Memory B cell (primary cell): ENCODE measurements at regions not wholly inside any gene's neighbourhood (a gene's known extent, or its start where the extent isn't known, plus 50 kb on each side); places are given as distances from the start of the nearest gene placed in this dataset.
"Not testable (repeated sequence)": the region's sequence is repeated elsewhere in the genome, so short reads cannot be mapped to it uniquely, and the experiment has no call there.

Source experiments
- ATAC-seq: fragments of 150-1000 bp; cut with Tn5 transposase; 2 replicates; pipeline ENCODE4 v1.10.0; 2021; ENCODE audit warnings: low read depth, mild to moderate bottlenecking, moderate library complexity
- DNase-seq, 2 donors: peaks; one replicate each; pipeline ENCODE4 v3.0.0; 2022; ENCODE audit warnings: low spot score in 2 of 2
- H3K27ac Mint-ChIP-seq: one replicate; pipeline ENCODE4 v1.8.0; 2022; ENCODE audit warnings: mild to moderate bottlenecking, moderate library complexity, mixed read lengths
- H3K27me3 Mint-ChIP-seq: one replicate; pipeline ENCODE4 v1.8.0; 2022; ENCODE audit warnings: mixed read lengths
- H3K36me3 Mint-ChIP-seq: one replicate; pipeline ENCODE4 v1.8.0; 2022; ENCODE audit warnings: mild to moderate bottlenecking, mixed read lengths
- H3K4me1 Mint-ChIP-seq: one replicate; pipeline ENCODE4 v1.8.0; 2022; ENCODE audit warnings: mixed read lengths
- H3K4me3 Mint-ChIP-seq: one replicate; pipeline ENCODE4 v1.8.0; 2022; ENCODE audit warnings: mild to moderate bottlenecking, moderate library complexity, mixed read lengths
- H3K9me3 Mint-ChIP-seq: one replicate; pipeline ENCODE4 v1.8.0; 2022; ENCODE audit warnings: mixed read lengths

- H3K27me3 Mint-ChIP-seq, H3K36me3 Mint-ChIP-seq, ATAC-seq, DNase-seq, H3K27ac Mint-ChIP-seq, H3K4me3 Mint-ChIP-seq, H3K4me1 Mint-ChIP-seq, H3K9me3 Mint-ChIP-seq: not testable (repeated sequence)
These were observed 307.2 kb upstream of the NOTCH2NLA start for GRCh38 chr1:146536028-146536427.

GRCh38 chr1:146535575-146535974 lies 306.8 kb upstream of the NOTCH2NLA start:
- not testable (repeated sequence) for H3K4me3 Mint-ChIP-seq, DNase-seq, H3K27ac Mint-ChIP-seq, H3K9me3 Mint-ChIP-seq, H3K4me1 Mint-ChIP-seq, H3K36me3 Mint-ChIP-seq, ATAC-seq, H3K27me3 Mint-ChIP-seq

- not testable (repeated sequence) for ATAC-seq, H3K9me3 Mint-ChIP-seq, H3K27ac Mint-ChIP-seq, H3K4me1 Mint-ChIP-seq, H3K4me3 Mint-ChIP-seq, H3K27me3 Mint-ChIP-seq, DNase-seq, H3K36me3 Mint-ChIP-seq
These were observed 302.1 kb upstream of the NOTCH2NLA start for GRCh38 chr1:146530958-146531357.

GRCh38 chr1:146522812-146523211 lies 294.0 kb upstream of the NOTCH2NLA start:
- not testable (repeated sequence) for H3K4me3 Mint-ChIP-seq, ATAC-seq, H3K36me3 Mint-ChIP-seq, H3K27ac Mint-ChIP-seq, H3K27me3 Mint-ChIP-seq, DNase-seq, H3K4me1 Mint-ChIP-seq, H3K9me3 Mint-ChIP-seq

- H3K36me3 Mint-ChIP-seq, H3K9me3 Mint-ChIP-seq, H3K4me1 Mint-ChIP-seq, H3K27me3 Mint-ChIP-seq, DNase-seq, H3K4me3 Mint-ChIP-seq, H3K27ac Mint-ChIP-seq, ATAC-seq: not testable (repeated sequence)
These were observed 293.5 kb upstream of the NOTCH2NLA start for GRCh38 chr1:146522345-146522744.

- H3K9me3 Mint-ChIP-seq, ATAC-seq: not testable (repeated sequence)
These were observed 293.0 kb upstream of the NOTCH2NLA start for GRCh38 chr1:146521804-146522203.

GRCh38 chr1:146513754-146514153 lies 284.9 kb upstream of the NOTCH2NLA start:
- not testable (repeated sequence) for H3K27ac Mint-ChIP-seq, H3K27me3 Mint-ChIP-seq, ATAC-seq, H3K4me3 Mint-ChIP-seq, H3K36me3 Mint-ChIP-seq, H3K9me3 Mint-ChIP-seq, H3K4me1 Mint-ChIP-seq, DNase-seq

More at GRCh38 chr1:146521804-146522203, 293.0 kb upstream of the NOTCH2NLA start:
- not testable (repeated sequence) for H3K4me1 Mint-ChIP-seq, H3K27ac Mint-ChIP-seq, H3K27me3 Mint-ChIP-seq, DNase-seq, H3K4me3 Mint-ChIP-seq, H3K36me3 Mint-ChIP-seq

- H3K27ac Mint-ChIP-seq, H3K36me3 Mint-ChIP-seq, H3K4me1 Mint-ChIP-seq, H3K9me3 Mint-ChIP-seq, H3K4me3 Mint-ChIP-seq, ATAC-seq, DNase-seq, H3K27me3 Mint-ChIP-seq: not testable (repeated sequence)
These were observed 282.4 kb upstream of the NOTCH2NLA start for GRCh38 chr1:146511047-146511777.

- DNase-seq, H3K27me3 Mint-ChIP-seq, H3K4me3 Mint-ChIP-seq, ATAC-seq, H3K9me3 Mint-ChIP-seq, H3K27ac Mint-ChIP-seq, H3K36me3 Mint-ChIP-seq, H3K4me1 Mint-ChIP-seq: not testable (repeated sequence)
These were observed 281.6 kb upstream of the NOTCH2NLA start for GRCh38 chr1:146510248-146510983.

GRCh38 chr1:146504121-146504520 lies 275.3 kb upstream of the NOTCH2NLA start:
- not testable (repeated sequence) for H3K4me3 Mint-ChIP-seq, H3K36me3 Mint-ChIP-seq, H3K9me3 Mint-ChIP-seq, H3K4me1 Mint-ChIP-seq, H3K27me3 Mint-ChIP-seq, DNase-seq, ATAC-seq, H3K27ac Mint-ChIP-seq

- H3K27ac Mint-ChIP-seq, H3K36me3 Mint-ChIP-seq, DNase-seq, H3K4me1 Mint-ChIP-seq, H3K27me3 Mint-ChIP-seq, H3K4me3 Mint-ChIP-seq, H3K9me3 Mint-ChIP-seq, ATAC-seq: not testable (repeated sequence)
These were observed 258.7 kb upstream of the NOTCH2NLA start for GRCh38 chr1:146487555-146487954.

GRCh38 chr1:146487155-146487554 lies 258.3 kb upstream of the NOTCH2NLA start:
- DNase-seq, H3K4me3 Mint-ChIP-seq, H3K36me3 Mint-ChIP-seq, ATAC-seq, H3K27me3 Mint-ChIP-seq, H3K27ac Mint-ChIP-seq, H3K9me3 Mint-ChIP-seq, H3K4me1 Mint-ChIP-seq: not testable (repeated sequence)

GRCh38 chr1:146486300-146487014 lies 257.6 kb upstream of the NOTCH2NLA start:
- H3K27ac Mint-ChIP-seq, H3K9me3 Mint-ChIP-seq, DNase-seq, H3K4me3 Mint-ChIP-seq, H3K36me3 Mint-ChIP-seq, ATAC-seq, H3K4me1 Mint-ChIP-seq, H3K27me3 Mint-ChIP-seq: not testable (repeated sequence)

GRCh38 chr1:146484195-146484594 lies 255.4 kb upstream of the NOTCH2NLA start:
- H3K4me3 Mint-ChIP-seq, H3K27ac Mint-ChIP-seq, H3K9me3 Mint-ChIP-seq, H3K27me3 Mint-ChIP-seq, ATAC-seq, DNase-seq, H3K4me1 Mint-ChIP-seq, H3K36me3 Mint-ChIP-seq: not testable (repeated sequence)
